Mucosa of stomach (tissue), 1 donor: ENCODE measurements at regions not wholly inside any gene's neighbourhood (a gene's known extent, or its start where the extent isn't known, plus 50 kb on each side); places are given as distances from the start of the nearest gene placed in this dataset.

Experiments
- H3K27me3 ChIP-seq: one replicate; pipeline ENCODE4 v1.7.0; 2013; ENCODE audit warnings: mild to moderate bottlenecking, low read length; ENCODE audit not compliant: control insufficient read depth, insufficient read depth
- H3K36me3 ChIP-seq: one replicate; pipeline ENCODE4 v1.7.0; 2013; ENCODE audit warnings: low read length; ENCODE audit not compliant: control insufficient read depth, insufficient read depth
- H3K4me1 ChIP-seq: one replicate; pipeline ENCODE4 v1.7.0; 2013; ENCODE audit warnings: mild to moderate bottlenecking, low read length; ENCODE audit not compliant: control insufficient read depth, insufficient read depth
- H3K4me3 ChIP-seq: one replicate; pipeline ENCODE4 v1.7.0; 2013; ENCODE audit warnings: low read length
- H3K9ac ChIP-seq: one replicate; pipeline ENCODE4 v1.7.0; 2013; ENCODE audit warnings: mild to moderate bottlenecking, low read length, moderate library complexity
- H3K9me3 ChIP-seq: one replicate; pipeline ENCODE4 v1.7.0; 2013; ENCODE audit warnings: mild to moderate bottlenecking, low read length, moderate library complexity; ENCODE audit not compliant: control insufficient read depth
- donor health status: Pancreatic carcinoma.

DNA sequence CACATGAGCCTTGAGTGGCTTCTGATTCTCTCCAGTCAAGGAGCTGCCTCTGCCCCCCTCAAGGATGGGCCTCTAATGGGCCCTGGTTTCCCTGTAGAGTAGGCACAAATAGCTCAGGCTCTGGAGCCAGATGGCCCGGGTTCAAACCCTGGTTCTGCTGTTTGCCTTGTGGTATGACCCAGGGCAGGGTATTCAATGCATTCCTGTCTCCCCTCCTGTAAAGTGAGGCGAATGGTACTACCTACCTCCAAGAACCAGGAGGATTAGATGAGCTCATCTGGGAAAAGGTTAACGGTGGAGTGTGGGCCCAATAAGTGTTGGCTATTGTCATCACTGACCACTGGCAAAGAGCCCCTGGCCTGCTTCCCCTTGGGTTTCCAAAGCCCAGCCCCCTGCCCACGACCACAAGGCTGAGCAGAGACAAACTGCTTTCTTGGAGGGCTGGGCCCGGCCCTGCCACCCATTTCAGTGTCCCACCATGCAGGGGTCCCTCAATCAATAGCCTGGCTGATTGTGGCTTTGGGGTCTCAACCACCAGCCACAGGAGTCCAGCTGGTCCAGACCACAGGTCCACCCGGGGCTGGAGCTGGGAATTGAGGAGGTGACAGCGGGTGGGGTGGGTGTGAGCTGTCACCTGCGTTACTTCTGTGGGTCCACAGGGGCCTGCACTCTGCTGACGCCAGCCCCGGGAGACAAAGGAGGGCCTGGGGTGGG is 115.6 kb upstream of the RUNX3 start:
- no peak overlapping the region for H3K9ac ChIP-seq
- H3K4me1 ChIP-seq: no peaks in the 10 kb centered on the region

GRCh38 chr1:25043228-25043580 is 113.1 kb upstream of the RUNX3 start:
- Histone ChIP-seq H3K27me3 (no peaks in the 10 kb centered on the region), H3K4me3 (no peak overlapping the region), H3K4me1 (no peaks in the 10 kb centered on the region), H3K36me3 (no peaks in the 10 kb centered on the region), H3K9ac (no peak overlapping the region), H3K9me3 (no peaks in the 10 kb centered on the region)

More for the DNA sequence above, 115.6 kb upstream of the RUNX3 start:
- H3K36me3 ChIP-seq: no peaks in the 10 kb centered on the region
- no peaks in the 10 kb centered on the region for H3K27me3 ChIP-seq
- no peaks in the 10 kb centered on the region for H3K9me3 ChIP-seq
- no peak overlapping the region for H3K4me3 ChIP-seq

GRCh38 chr1:25042331-25043227 is 112.5 kb upstream of the RUNX3 start:
- no peaks in the 10 kb centered on the region for H3K36me3 ChIP-seq

GRCh38 chr1:25041916-25042315 is 111.8 kb upstream of the RUNX3 start:
- Histone ChIP-seq H3K27me3 (no peaks in the 10 kb centered on the region), H3K9me3 (no peaks in the 10 kb centered on the region), H3K36me3 (no peaks in the 10 kb centered on the region), H3K4me3 (no peak overlapping the region), H3K9ac (no peak overlapping the region), H3K4me1 (no peaks in the 10 kb centered on the region)

More at GRCh38 chr1:25042331-25043227, 112.5 kb upstream of the RUNX3 start:
- H3K4me3 ChIP-seq: no peak overlapping the region
- no peaks in the 10 kb centered on the region for H3K9me3 ChIP-seq
- no peaks in the 10 kb centered on the region for H3K27me3 ChIP-seq
- no peak overlapping the region for H3K9ac ChIP-seq
- no peaks in the 10 kb centered on the region for H3K4me1 ChIP-seq

DNA sequence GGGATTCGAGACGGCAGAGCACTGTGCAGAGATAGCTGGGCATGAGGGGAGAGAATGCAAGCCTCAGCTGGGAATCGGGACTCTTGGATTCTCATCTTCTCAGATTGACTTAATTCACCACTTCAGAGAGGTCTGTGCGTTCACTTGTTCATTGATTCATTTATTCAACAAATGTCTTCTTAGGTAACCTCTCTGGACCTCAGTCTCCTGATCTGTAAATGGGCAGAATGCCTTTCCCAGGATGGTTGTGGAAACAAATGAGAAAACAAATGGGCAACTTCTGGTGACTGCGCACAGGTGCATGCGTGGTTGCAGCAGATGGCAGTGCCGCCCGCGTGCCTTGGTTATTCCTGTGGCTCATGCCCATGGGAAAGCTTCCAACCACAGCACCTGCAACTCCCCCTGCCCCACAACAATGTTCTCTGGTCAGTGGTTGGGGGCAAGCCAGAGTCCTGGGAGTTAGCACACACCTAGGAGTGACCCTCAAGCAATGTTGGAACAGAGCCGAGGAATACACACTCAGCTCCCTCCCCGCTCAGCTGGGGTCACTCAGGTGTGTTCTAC is 110.1 kb upstream of the RUNX3 start:
- no peaks in the 10 kb centered on the region for H3K9me3 ChIP-seq
- no peaks in the 10 kb centered on the region for H3K36me3 ChIP-seq
- H3K9ac ChIP-seq: no peak overlapping the region
- H3K27me3 ChIP-seq: no peaks in the 10 kb centered on the region
- no peaks in the 10 kb centered on the region for H3K4me1 ChIP-seq
- no peak overlapping the region for H3K4me3 ChIP-seq

DNA sequence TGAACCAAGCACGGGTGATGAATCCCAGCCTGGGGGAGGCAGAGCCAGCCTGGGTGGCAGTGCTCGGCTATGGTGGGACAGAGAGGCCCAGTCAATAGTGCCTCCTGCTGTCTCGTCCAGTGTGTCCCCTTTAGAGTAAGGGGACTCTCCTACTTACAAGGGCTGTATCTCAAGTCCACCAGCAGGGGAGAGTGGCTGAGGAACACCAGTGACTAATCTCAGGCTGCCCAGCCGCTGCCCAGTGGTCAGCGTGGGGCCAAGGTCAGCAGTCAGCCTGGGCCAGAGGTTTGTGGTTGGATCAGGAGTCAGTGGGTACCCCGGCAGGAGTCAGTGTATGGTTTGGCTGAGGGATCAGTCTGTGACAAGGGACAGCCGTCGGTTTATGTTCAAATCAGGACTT is 109.2 kb upstream of the RUNX3 start:
- no peaks in the 10 kb centered on the region for H3K9me3 ChIP-seq
- no peaks in the 10 kb centered on the region for H3K27me3 ChIP-seq
- no peaks in the 10 kb centered on the region for H3K36me3 ChIP-seq

DNA sequence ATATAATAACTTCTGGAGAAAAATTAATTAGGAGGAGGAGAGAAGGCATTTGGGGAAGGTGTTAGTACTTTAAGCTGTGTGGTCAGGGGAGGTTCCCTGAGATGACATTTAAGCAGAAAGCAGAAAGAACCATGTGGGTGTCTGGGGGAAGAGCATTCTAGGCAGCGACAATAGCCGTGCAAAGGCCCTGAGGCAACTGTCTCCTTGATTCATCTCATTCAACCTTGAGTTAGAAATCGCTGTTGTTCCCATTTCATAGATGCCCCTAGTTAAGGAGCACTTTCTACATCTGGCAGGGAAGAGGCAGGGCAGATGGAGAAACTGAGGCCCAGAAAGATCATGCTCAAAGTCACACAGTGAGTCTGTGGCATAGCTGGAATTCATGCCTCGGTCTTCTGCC is 108.6 kb upstream of the RUNX3 start:
- H3K36me3 ChIP-seq: no peaks in the 10 kb centered on the region
- no peaks in the 10 kb centered on the region for H3K9me3 ChIP-seq
- no peak overlapping the region for H3K4me3 ChIP-seq
- no peak overlapping the region for H3K9ac ChIP-seq
- H3K4me1 ChIP-seq: no peaks in the 10 kb centered on the region
- H3K27me3 ChIP-seq: no peaks in the 10 kb centered on the region

More for the DNA sequence above, 109.2 kb upstream of the RUNX3 start:
- H3K4me3 ChIP-seq: no peak overlapping the region
- no peak overlapping the region for H3K9ac ChIP-seq
- H3K4me1 ChIP-seq: no peaks in the 10 kb centered on the region

DNA sequence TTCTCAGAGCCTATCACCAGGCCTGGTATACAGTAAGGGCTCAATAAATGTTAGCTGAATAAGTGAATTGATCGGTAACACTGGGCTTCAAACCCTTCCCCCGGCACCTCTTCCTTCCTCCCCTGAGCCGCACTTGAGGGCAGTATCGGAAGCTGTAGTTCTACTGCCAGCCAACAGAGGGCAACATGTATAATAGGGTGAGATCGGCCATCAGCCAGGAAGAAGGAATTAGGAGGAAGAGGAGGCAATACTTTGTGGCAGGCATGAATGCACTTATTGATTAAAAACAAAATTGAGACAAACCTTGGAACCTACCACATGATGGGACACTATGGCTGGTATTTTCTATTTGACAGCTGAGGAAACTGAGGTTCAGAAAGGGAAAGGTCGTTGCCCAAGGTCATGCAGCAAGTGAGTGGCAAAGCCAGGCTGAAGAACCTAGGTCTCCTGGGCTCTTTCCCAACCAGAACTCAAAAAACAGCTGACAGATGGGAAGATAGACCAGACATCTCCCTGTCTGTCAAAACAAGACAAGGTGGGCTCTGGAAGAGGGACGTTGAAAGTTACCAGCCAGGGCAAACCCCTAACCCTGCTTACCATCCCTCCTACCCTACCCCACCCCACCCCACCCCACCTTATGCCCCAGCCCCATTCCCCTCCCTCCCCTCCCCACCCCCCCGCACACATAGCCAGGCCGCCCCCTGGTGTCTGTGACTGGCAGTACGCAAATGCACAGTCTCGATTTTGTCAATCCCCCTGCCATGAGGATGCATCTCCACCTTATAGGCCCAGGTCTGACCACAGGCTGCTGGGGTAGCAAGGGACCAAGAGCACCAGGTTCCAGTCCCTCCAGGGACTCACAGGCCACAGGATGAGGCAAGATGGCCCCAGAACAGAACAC is 107.3 kb upstream of the RUNX3 start:
- H3K4me1 ChIP-seq: peaks cover 7% of the 10 kb centered on the region
- H3K4me3 ChIP-seq: no peak overlapping the region
- no peak overlapping the region for H3K9ac ChIP-seq
- no peaks in the 10 kb centered on the region for H3K36me3 ChIP-seq
- no peaks in the 10 kb centered on the region for H3K9me3 ChIP-seq
- no peaks in the 10 kb centered on the region for H3K27me3 ChIP-seq

DNA sequence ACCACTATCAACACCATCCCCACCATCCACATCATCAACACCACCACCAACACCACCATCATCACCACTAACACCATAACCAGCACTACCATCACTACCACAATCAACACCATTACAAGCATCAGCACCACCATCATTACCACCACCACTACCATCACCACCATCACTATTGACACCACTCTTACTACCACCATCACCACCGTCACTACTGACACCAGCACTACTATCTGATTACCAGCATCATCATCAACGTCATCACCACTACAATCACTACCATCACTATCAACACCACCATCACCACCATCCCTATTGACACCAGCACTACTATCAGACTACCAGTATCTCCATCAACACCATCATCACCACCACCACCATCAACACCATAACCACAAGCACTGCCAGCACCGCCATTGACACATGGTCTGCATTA is 106.1 kb upstream of the RUNX3 start:
- no peaks in the 10 kb centered on the region for H3K9me3 ChIP-seq
- peaks cover 19% of the 10 kb centered on the region for H3K4me1 ChIP-seq
- H3K27me3 ChIP-seq: peaks cover 3% of the 10 kb centered on the region
- H3K36me3 ChIP-seq: no peaks in the 10 kb centered on the region
- H3K4me3 ChIP-seq: no peak overlapping the region
- no peak overlapping the region for H3K9ac ChIP-seq

DNA sequence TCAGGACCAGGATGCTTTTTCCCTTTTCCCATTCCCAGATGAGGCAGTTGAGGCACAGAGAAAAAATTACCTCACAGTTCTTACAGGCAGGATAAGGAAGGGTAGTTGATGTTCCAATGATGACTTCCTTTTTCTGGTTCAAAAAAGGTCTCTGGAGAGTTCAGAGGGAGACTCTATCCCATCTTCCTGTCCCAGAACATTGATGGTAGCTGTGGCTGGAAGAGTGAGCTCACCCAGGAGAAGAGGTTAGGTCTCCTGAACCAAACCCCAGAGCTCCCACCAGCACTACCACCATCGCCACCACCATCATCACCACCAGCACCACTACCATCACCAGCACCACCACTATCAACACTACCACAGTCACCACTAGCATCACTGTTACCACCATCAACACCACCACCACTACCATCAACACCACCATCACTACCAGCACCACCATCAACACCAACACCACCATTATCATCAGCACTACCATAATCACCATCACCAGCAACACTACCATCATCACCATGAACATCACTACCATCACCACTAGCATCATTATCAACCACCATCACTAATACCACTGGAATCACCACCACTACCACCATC is 105.5 kb upstream of the RUNX3 start:
- no peaks in the 10 kb centered on the region for H3K9me3 ChIP-seq
- H3K4me3 ChIP-seq: no peak overlapping the region
- H3K4me1 ChIP-seq: peaks cover 21% of the 10 kb centered on the region
- H3K27me3 ChIP-seq: peaks cover 5% of the 10 kb centered on the region
- H3K9ac ChIP-seq: no peak overlapping the region
- H3K36me3 ChIP-seq: no peaks in the 10 kb centered on the region

DNA sequence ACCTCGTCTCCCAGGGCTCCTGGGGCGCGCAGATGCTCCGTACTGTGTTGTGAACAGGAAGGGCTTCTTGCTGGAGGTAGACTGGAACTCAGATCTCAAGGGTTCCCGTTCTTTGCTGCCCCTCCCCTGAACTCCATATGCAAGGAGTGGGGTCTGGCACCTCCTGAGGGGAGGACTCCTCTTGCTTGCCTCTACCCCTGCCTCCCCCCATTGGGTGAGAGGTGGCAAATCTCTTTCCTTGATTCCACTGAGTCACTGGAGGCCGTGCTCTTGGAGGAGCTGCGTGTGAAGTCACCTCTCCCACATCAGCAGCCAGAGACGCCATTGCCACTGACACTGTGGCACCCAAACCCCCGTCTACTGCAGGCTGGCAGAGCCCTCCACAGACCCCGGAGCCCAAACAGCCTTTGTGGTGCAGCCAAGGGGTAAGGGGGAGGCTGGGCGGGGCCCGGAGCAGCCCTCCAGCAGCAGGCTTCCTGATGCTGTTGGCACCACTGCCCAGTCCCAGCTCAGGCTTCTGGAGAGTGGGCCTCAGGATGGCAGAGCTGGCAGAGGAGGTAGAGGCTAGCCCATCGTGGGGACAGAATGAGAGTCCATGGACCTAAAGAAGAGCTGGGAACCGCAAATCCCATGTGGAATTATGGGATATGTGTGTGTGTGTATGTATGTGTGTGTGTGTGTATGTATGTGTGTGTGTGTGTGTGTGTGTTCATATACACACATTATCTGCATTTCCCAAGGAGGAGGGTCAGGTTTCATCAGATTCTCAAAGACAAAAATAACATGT is 104.9 kb upstream of the RUNX3 start:
- Histone ChIP-seq H3K36me3 (no peaks in the 10 kb centered on the region), H3K27me3 (peaks cover 5% of the 10 kb centered on the region), H3K4me1 (peaks cover 21% of the 10 kb centered on the region), H3K4me3 (no peak overlapping the region), H3K9me3 (no peaks in the 10 kb centered on the region), H3K9ac (no peak overlapping the region)
